Heart right ventricle (tissue), 16 donors: ENCODE measurements at regions not wholly inside any gene's neighbourhood (a gene's known extent, or its start where the extent isn't known, plus 50 kb on each side); places are given as distances from the start of the nearest gene placed in this dataset.
"Not testable (repeated sequence)": the region's sequence is repeated elsewhere in the genome, so short reads cannot be mapped to it uniquely, and the experiment has no call there.

Experiments
- ATAC-seq, 8 donors: fragments of 200-7000 bp; cut with Tn5 transposase; one replicate each; pipeline ENCODE4 v1.9.1; 2020; ENCODE audit warnings: mild to moderate bottlenecking in 8 of 8, moderate library complexity in 8 of 8, moderate number of reproducible peaks in 1 of 8
- DNase-seq, 2 donors: peaks; one replicate each; pipeline ENCODE4 v3.0.0-alpha.2; 2020
- H3K27ac ChIP-seq, 10 donors: fragments of 200-600 bp; sonication (generic) in 2 of 10; one replicate each; pipeline versions ENCODE4 v1.5.0 to v1.8.0; 2020 to 2022; ENCODE audit warnings: mild to moderate bottlenecking in 3 of 10
- H3K27me3 ChIP-seq, 7 donors: fragments of 200-600 bp; one replicate each; pipeline ENCODE4 v1.8.0; 2021 to 2022; ENCODE audit warnings: mild to moderate bottlenecking in 2 of 7
- H3K36me3 ChIP-seq, 9 donors: fragments of 200-600 bp; sonication (generic) in 1 of 9; one replicate each; pipeline versions ENCODE4 v1.5.0 to v1.8.0; 2020 to 2022; ENCODE audit warnings: mild to moderate bottlenecking in 2 of 9
- H3K4me1 ChIP-seq, 9 donors: fragments of 200-600 bp; sonication (generic) in 1 of 9; one replicate each; pipeline versions ENCODE4 v1.5.0 to v1.8.0; 2020 to 2022; ENCODE audit warnings: mild to moderate bottlenecking in 4 of 9
- H3K4me3 ChIP-seq, 10 donors: fragments of 200-600 bp; sonication (generic) in 2 of 10; one replicate each; pipeline versions ENCODE4 v1.5.0 to v1.8.0; 2020 to 2022; ENCODE audit warnings: mild to moderate bottlenecking in 7 of 10, moderate library complexity in 2 of 10
- H3K9me3 ChIP-seq, 11 donors: fragments of 200-600 bp in 10 of 11; sonication (generic) in 2 of 11; one replicate each; pipeline versions ENCODE4 v1.5.0 to v1.8.0; 2013 to 2022; ENCODE audit warnings: mild to moderate bottlenecking in 2 of 11, control low read depth in 1 of 11, moderate library complexity in 1 of 11
- WGBS, 2 donors: extraction: QIAGEN DNeasy Blood & Tissue Kit; methylation state at CpG; one replicate each; pipeline ENCODE4 v1.1.7; 2013; ENCODE audit warnings: inconsistent platforms in 1 of 2; 5-methylcytosine and 5-hydroxymethylcytosine counted together
- intact Hi-C, 10 donors: fragments of 100-400 bp; cut with DNase I; formaldehyde crosslinking; loops; one replicate each; pipeline versions ENCODE4 v1.11.1 to v1.14.2; 2022
- TF ChIP-seq, protein P1 (sequence below), 9 donors: fragments of 200-600 bp; sonication (generic) in 2 of 9; IDR thresholded peaks; one replicate each; pipeline versions ENCODE4 v1.5.0 to v1.8.0; 2021 to 2022; ENCODE audit warnings: antibody characterized with exemption in 9 of 9, mild to moderate bottlenecking in 5 of 9, moderate library complexity in 1 of 9
- donor health status: Arrhythmogenic right ventricular cardiomyopathy.
- donor health status: ischemic (EF 13 %, LVEDD 7.1; RV severe dilation, severe dysfunction).
- donor health status: healthy with polysubstance abuse.
- donor health status: DM: no; HTN: yes; CAD: no.
- donor health status: DM: no; HTN: no; CAD: no.
- donor health status: ischemic (EF 25% LVEDD 6.9; RV normal size, moderate dysfunction).
- donor health status: ischemic (EF 25% LVEDD 5.7; RV mildly dilated, moderate dysfunction).
- donor health status: healthy.
- donor health status: DM: yes; HTN: yes; CAD: no.
- donor health status: Ischemic cardiomyopathy.
- donor health status: ischemic (EF 35%, LVEDD 5.7; RV mildly dilated, moderate dysfunction).
- donor health status: nonischemic (EF 11% LVEDD 7.7; RV severe dilation, severe dysfunction).
- donor health status: DM: yes; HTN: yes; CAD: no.
- donor health status: PGD.
- donor health status: ischemic (EF 29% LVEDD 5.4; RV normal size, mild dysfunction).
- donor health status: nonischemic (EF 23%, LVEDD 6.1; RV moderate dilation, normal function).

DNA sequence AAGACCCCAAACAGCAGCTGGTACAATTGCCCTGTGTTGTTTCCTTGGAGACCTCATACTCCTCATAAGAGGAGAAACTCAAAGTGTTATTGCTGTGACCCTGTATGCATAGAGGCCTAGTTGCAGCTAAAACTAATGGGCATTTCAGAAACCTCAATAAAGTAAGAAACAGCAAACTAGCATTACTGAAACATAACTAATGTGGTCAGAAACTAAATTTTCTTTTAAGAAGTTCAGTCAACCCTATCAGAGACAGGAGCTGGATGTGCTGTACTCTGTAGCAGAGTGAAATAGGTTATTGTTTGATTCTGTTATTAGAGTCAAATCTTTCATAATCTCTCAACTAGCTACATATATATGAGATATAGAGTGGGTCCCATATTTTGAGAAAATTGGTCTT is 257.5 kb upstream of the IRS4 start:
- Histone ChIP-seq H3K9me3 (peaks cover 0 to 12% (median 0%) of the 10 kb centered on the region in 11 donors), H3K4me1 (no peaks in the 10 kb centered on the region), H3K27me3 (peaks cover 0 to 5% (median 0%) of the 10 kb centered on the region in 7 donors), H3K27ac (no peak overlapping the region), H3K4me3 (no peak overlapping the region), H3K36me3 (no peaks in the 10 kb centered on the region)
- no peak for ATAC-seq
- TF ChIP-seq, protein P1, sequence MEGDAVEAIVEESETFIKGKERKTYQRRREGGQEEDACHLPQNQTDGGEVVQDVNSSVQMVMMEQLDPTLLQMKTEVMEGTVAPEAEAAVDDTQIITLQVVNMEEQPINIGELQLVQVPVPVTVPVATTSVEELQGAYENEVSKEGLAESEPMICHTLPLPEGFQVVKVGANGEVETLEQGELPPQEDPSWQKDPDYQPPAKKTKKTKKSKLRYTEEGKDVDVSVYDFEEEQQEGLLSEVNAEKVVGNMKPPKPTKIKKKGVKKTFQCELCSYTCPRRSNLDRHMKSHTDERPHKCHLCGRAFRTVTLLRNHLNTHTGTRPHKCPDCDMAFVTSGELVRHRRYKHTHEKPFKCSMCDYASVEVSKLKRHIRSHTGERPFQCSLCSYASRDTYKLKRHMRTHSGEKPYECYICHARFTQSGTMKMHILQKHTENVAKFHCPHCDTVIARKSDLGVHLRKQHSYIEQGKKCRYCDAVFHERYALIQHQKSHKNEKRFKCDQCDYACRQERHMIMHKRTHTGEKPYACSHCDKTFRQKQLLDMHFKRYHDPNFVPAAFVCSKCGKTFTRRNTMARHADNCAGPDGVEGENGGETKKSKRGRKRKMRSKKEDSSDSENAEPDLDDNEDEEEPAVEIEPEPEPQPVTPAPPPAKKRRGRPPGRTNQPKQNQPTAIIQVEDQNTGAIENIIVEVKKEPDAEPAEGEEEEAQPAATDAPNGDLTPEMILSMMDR (IDR thresholded peaks at IDR 0.05): no peak
- no peak for DNase-seq
- intact Hi-C loops: no loop called here

DNA sequence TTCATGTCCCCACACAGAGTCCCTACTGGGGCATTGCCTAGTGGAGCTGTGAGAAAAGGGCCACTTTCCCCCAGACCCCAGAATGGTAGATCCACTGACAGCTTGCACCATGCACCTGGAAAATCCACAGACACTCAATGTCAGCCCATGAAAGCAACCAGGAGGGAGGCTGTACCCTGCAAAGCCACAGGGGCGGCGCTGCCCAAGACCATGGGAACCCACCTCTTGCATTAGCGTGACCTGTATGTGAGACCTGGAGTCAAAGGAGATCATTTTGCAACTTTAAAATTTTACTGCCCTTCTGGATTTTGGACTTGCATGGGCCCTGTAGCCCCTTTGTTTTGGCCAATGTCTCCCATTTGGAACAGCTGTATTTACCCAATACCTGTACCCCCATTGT is 236.5 kb upstream of the IRS4 start:
- WGBS, 2 donors: 81 to 95% methylated on average over 3 of the region's 3 CpGs
- H3K27ac ChIP-seq, H3K36me3 ChIP-seq, DNase-seq, H3K27me3 ChIP-seq, intact Hi-C loops, ATAC-seq, H3K4me1 ChIP-seq, H3K4me3 ChIP-seq, H3K9me3 ChIP-seq: not testable (repeated sequence)

DNA sequence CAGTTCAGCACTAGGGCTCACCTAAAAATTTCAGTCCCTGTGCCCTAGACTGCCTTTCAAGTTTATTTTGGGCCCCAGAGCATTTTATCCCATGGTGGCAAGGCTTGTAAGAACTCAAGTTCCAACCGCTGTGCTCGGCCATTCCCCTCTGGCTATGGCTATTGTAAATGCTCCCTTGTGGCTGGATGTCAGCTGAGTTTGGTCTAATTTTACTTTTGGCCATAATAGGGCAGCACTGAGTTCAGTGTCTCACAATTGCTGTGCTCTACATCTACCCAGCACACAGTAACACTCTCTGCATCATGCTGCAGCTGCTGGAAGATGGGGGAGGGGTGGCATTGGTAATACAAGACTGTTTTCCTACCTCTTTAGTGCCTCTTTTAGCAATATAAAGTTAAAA is 210.8 kb upstream of the IRS4 start:
- H3K27me3 ChIP-seq: no peaks in the 10 kb centered on the region
- H3K9me3 ChIP-seq: peaks cover 0 to 4% (median 0%) of the 10 kb centered on the region in 11 donors
- H3K36me3 ChIP-seq: no peaks in the 10 kb centered on the region
- TF ChIP-seq, protein P1 (IDR thresholded peaks at IDR 0.05): no peak
- WGBS, 2 donors: 85 to 90% methylated on average over 2 of the region's 2 CpGs
- intact Hi-C loops: no loop called here
- no peak for DNase-seq
- no peaks in the 10 kb centered on the region for H3K4me1 ChIP-seq
- H3K4me3 ChIP-seq: no peak overlapping the region
- no peak for ATAC-seq
- no peak overlapping the region for H3K27ac ChIP-seq

DNA sequence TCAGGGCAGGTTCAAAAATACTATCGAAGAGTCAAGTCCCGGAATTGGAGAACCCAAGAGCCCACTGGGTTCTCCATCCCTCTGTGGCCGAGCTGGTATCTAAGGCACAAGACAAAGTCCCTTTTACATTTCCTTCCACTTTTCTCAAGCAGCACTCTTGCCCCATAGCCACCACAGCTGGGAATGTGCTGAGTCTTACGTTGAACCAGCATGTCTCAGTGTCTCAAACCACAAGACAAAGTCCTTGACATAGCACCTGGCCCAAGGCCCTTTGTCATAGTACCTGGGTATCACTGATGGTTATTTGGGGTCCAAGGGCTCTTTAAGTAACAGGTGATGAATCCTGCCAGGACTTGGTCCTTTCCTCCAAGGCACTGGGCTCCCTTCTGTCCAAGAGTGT is 210.2 kb upstream of the IRS4 start:
- TF ChIP-seq, protein P1 (IDR thresholded peaks at IDR 0.05): no peak
- Histone ChIP-seq H3K4me3 (no peak overlapping the region), H3K27ac (no peak overlapping the region), H3K4me1 (no peaks in the 10 kb centered on the region), H3K36me3 (no peaks in the 10 kb centered on the region), H3K27me3 (no peaks in the 10 kb centered on the region), H3K9me3 (peaks cover 0 to 4% (median 0%) of the 10 kb centered on the region in 11 donors)
- WGBS, 2 donors: 79 to 82% methylated on average over 4 of the region's 4 CpGs
- intact Hi-C loops: no loop called here
- no peak for DNase-seq
- no peak for ATAC-seq

DNA sequence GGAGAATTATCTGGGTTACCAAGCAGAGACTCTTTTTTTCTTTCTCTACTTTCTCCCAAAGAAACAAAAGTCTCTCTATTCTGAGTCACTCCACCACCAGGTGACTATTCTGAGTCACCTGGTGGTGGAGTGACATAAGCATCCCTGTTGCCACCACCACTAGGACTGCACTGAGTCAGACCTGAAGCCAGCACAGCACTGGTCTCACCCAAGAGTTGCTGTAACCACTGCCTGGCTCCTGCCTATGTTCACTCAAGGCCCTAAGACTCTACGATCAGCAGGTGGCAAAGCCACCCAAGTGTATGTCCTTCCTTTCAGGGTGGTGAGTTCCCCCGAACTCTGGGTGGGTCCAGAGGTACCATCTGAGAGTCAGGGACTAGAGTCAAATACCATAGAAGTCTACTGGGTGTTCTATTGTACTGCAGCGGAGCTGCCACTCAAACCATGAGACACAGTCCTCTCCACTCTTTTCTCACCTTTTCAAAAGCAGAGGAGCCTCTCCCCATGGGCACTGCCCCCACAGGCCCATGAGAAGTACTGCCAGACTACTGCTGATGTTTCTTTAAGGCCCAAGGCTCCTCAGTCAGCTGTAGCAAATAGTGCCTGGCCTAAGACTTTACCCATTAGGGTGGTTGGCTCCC is 209.6 kb upstream of the IRS4 start:
- no peaks in the 10 kb centered on the region for H3K27me3 ChIP-seq
- intact Hi-C loops: no loop called here
- H3K4me3 ChIP-seq: no peak overlapping the region
- ATAC-seq (no peak), DNase-seq (no peak)
- H3K4me1 ChIP-seq: no peaks in the 10 kb centered on the region
- H3K36me3 ChIP-seq: no peaks in the 10 kb centered on the region
- WGBS, 2 donors: 66 to 80% methylated on average over 3 of the region's 3 CpGs
- H3K27ac ChIP-seq: no peak overlapping the region
- TF ChIP-seq, protein P1 (IDR thresholded peaks at IDR 0.05): no peak
- peaks cover 0 to 4% (median 0%) of the 10 kb centered on the region in 11 donors for H3K9me3 ChIP-seq
